ENCODE measurements at regions not wholly inside any gene's neighbourhood (a gene's known extent, or its start where the extent isn't known, plus 50 kb on each side); places are given as distances from the start of the nearest gene placed in this dataset.

GRCh38 chr10:128470321-128470965, 344.2 kb upstream of the MKI67 start:
- H3K27ac ChIP-seq (ENCODE audit: low read length) = no peak overlapping the region
- H3K9me3 ChIP-seq (ENCODE audit: low read length) = no peaks in the 10 kb centered on the region
- H3K27me3 ChIP-seq (ENCODE audit: insufficient read depth, low read depth, low read length) = no peaks in the 10 kb centered on the region
- H3K4me2 ChIP-seq (ENCODE audit: low read length) = no peak overlapping the region
- no peaks in the 10 kb centered on the region for H4K20me1 ChIP-seq (ENCODE audit: insufficient read depth)
- H3K4me3 ChIP-seq (ENCODE audit: low read length) = no peak overlapping the region
- TF ChIP-seq RAD21 (conservative IDR thresholded peaks at IDR 0.05) (no peak), REST (IDR thresholded peaks at IDR 0.05; ENCODE audit: borderline replicate concordance) (no peak), SMC3 (conservative IDR thresholded peaks at IDR 0.05; ENCODE audit: poor library complexity) (no peak), EP300 (conservative IDR thresholded peaks at IDR 0.05; ENCODE audit: poor library complexity, severe bottlenecking) (no peak), EZH2 (IDR thresholded peaks at IDR 0.05; ENCODE audit: borderline replicate concordance, insufficient read depth, low read length, poor library complexity, severe bottlenecking) (no peak), CTCF (IDR thresholded peaks at IDR 0.05; ENCODE audit: poor library complexity, severe bottlenecking) (no peak)
- H3K36me3 ChIP-seq (ENCODE audit: insufficient read depth, low read length) = no peaks in the 10 kb centered on the region
- no peak overlapping the region for H2AFZ ChIP-seq (ENCODE audit: low read depth, low read length)
- no peaks in the 10 kb centered on the region for H3K9me2 ChIP-seq (ENCODE audit: insufficient read depth, low read length)
- H3K79me2 ChIP-seq (replicated peaks; ENCODE audit: insufficient read depth, low read length) = no peaks in the 10 kb centered on the region
- H3K9ac ChIP-seq (ENCODE audit: low read length) = no peak overlapping the region
- no peaks in the 10 kb centered on the region for H3F3A ChIP-seq (ENCODE audit: insufficient read depth, low read length, poor library complexity, severe bottlenecking)

GRCh38 chr10:128471151-128471550, 344.9 kb upstream of the MKI67 start:
- no peaks in the 10 kb centered on the region for H3K9me2 ChIP-seq (ENCODE audit: insufficient read depth, low read length)

More at GRCh38 chr10:128471151-128471550, 344.9 kb upstream of the MKI67 start:
- H3K36me3 ChIP-seq (ENCODE audit: insufficient read depth, low read length) = no peaks in the 10 kb centered on the region
- no peaks in the 10 kb centered on the region for H4K20me1 ChIP-seq (ENCODE audit: insufficient read depth)
- H3K9me3 ChIP-seq (ENCODE audit: low read length) = no peaks in the 10 kb centered on the region
- no peak overlapping the region for H3K27ac ChIP-seq (ENCODE audit: low read length)
- H3K79me2 ChIP-seq (replicated peaks; ENCODE audit: insufficient read depth, low read length) = no peaks in the 10 kb centered on the region
- H3K4me2 ChIP-seq (ENCODE audit: low read length) = no peak overlapping the region
- H3K27me3 ChIP-seq (ENCODE audit: insufficient read depth, low read depth, low read length) = no peaks in the 10 kb centered on the region
- TF ChIP-seq MXI1 (conservative IDR thresholded peaks at IDR 0.05; ENCODE audit: poor library complexity, severe bottlenecking) (no peak), CTCF (IDR thresholded peaks at IDR 0.05; ENCODE audit: poor library complexity, severe bottlenecking) (no peak), TAF1 (IDR thresholded peaks at IDR 0.05; ENCODE audit: low read depth) (no peak), RAD21 (conservative IDR thresholded peaks at IDR 0.05) (no peak), REST (IDR thresholded peaks at IDR 0.05; ENCODE audit: borderline replicate concordance) (no peak), POLR2AphosphoS5 (IDR thresholded peaks at IDR 0.05) (no peak), SMC3 (conservative IDR thresholded peaks at IDR 0.05; ENCODE audit: poor library complexity) (no peak), EP300 (conservative IDR thresholded peaks at IDR 0.05; ENCODE audit: poor library complexity, severe bottlenecking) (no peak), EZH2 (IDR thresholded peaks at IDR 0.05; ENCODE audit: borderline replicate concordance, insufficient read depth, low read length, poor library complexity, severe bottlenecking) (no peak)
- no peak overlapping the region for H3K4me3 ChIP-seq (ENCODE audit: low read length)
- H2AFZ ChIP-seq (ENCODE audit: low read depth, low read length) = no peak overlapping the region
- H3F3A ChIP-seq (ENCODE audit: insufficient read depth, low read length, poor library complexity, severe bottlenecking) = no peaks in the 10 kb centered on the region
- no peak overlapping the region for H3K9ac ChIP-seq (ENCODE audit: low read length)
